ENCODE measurements at regions not wholly inside any gene's neighbourhood (a gene's known extent, or its start where the extent isn't known, plus 50 kb on each side); places are given as distances from the start of the nearest gene placed in this dataset.

DNA sequence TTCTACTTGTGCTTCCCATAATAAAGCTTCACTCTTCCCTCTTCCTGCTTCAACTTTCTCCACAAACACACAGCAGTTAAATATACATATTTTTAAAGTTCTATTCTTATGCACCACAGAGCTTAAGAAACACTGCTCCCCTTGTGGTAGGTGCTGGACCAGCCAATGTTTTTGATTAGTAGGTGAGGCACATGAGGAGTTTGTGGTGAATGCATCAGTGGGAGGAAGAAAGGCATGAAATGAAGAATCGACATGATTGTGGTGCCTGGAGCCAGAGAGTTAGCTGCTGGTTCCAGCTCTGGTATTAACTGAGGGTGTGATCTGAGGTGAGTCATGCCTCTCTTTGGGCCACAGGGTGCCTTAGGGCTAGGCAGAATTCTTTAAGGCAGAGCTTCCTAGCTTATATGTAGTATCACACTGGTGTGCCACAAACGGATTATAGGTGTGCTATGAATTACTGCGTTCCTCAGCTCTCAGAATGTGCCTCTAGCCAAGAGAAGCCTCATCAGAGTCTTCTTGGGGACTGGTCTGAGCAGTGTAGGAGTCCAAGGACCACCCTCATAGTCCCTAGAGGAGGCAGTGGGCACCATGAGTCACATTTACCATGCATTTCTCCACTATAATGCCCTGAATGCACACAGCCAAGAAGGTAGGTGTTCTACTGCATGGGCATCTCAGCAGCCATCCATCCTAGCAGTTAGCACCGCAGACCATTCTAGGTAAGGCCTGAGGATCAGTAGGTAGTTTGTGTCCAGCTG is 97.4 kb upstream of the SGIP1 start:
- POLR2A ChIA-PET: no interaction called here
- H3K36me3 ChIP-seq (replicated peaks in 1 of 2; ENCODE audit: control insufficient read depth in 1 of 2, insufficient read depth in 2 of 2, low read length in 1 of 2): no peaks in the 10 kb centered on the region
- 75% methylated on average over 3 of the region's 4 CpGs for WGBS (ENCODE audit: low lambda C conversion rate)
- H3K27ac ChIP-seq (ENCODE audit: low read depth in 2 of 2, low read length in 1 of 2): no peak overlapping the region
- no peaks in the 10 kb centered on the region for H3K9me2 ChIP-seq
- H3K9ac ChIP-seq: no peak overlapping the region
- no peak overlapping the region for H2AFZ ChIP-seq (ENCODE audit: low read depth)
- no peak for TF ChIP-seq EZH2phosphoT487 (IDR thresholded peaks at IDR 0.05; ENCODE audit: borderline replicate concordance, low read depth)
- no peak for TF ChIP-seq TAF1 (IDR thresholded peaks at IDR 0.05; ENCODE audit: borderline replicate concordance, low read depth, low read length)
- TF ChIP-seq ELF1 (IDR thresholded peaks at IDR 0.05): no peak
- no peak for TF ChIP-seq CHD2 (IDR thresholded peaks at IDR 0.05; ENCODE audit: low read length, partially characterized antibody)
- no peak for TF ChIP-seq YY1 (IDR thresholded peaks at IDR 0.05; ENCODE audit: low read depth)
- no peak for TF ChIP-seq GATA2 (CRISPR knock-in tag; IDR thresholded peaks at IDR 0.05)
- TF ChIP-seq MEF2A (IDR thresholded peaks at IDR 0.05; ENCODE audit: borderline replicate concordance, low read depth): no peak
- TF ChIP-seq MXI1 (IDR thresholded peaks at IDR 0.05; ENCODE audit: low read depth, low read length): no peak
- TF ChIP-seq POLR2AphosphoS5 (IDR thresholded peaks at IDR 0.05; ENCODE audit: low read depth, low read length): no peak
- no peak for TF ChIP-seq NFIC (IDR thresholded peaks at IDR 0.05; ENCODE audit: borderline replicate concordance)
- 0 out of 2 replicates have a peak, but pooled peaks have one; percentile 8 for TF ChIP-seq RAD21 (IDR thresholded peaks at IDR 0.05; ENCODE audit: low read length)
- TF ChIP-seq, protein P1, sequence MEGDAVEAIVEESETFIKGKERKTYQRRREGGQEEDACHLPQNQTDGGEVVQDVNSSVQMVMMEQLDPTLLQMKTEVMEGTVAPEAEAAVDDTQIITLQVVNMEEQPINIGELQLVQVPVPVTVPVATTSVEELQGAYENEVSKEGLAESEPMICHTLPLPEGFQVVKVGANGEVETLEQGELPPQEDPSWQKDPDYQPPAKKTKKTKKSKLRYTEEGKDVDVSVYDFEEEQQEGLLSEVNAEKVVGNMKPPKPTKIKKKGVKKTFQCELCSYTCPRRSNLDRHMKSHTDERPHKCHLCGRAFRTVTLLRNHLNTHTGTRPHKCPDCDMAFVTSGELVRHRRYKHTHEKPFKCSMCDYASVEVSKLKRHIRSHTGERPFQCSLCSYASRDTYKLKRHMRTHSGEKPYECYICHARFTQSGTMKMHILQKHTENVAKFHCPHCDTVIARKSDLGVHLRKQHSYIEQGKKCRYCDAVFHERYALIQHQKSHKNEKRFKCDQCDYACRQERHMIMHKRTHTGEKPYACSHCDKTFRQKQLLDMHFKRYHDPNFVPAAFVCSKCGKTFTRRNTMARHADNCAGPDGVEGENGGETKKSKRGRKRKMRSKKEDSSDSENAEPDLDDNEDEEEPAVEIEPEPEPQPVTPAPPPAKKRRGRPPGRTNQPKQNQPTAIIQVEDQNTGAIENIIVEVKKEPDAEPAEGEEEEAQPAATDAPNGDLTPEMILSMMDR (IDR thresholded peaks at IDR 0.05): peak; percentile 42; the same call in 1 of the 2 replicates
- peaks cover 3% of the 10 kb centered on the region for H3F3A ChIP-seq (replicated peaks; ENCODE audit: insufficient read depth)
- H3K4me1 ChIP-seq (ENCODE audit: control insufficient read depth in 1 of 2, insufficient read depth in 2 of 2, low read depth in 1 of 2, low read length in 1 of 2): no peaks in the 10 kb centered on the region
- no peak overlapping the region for H3K4me2 ChIP-seq
- DNase-seq: no peak
- H3K79me2 ChIP-seq (ENCODE audit: insufficient read depth): no peaks in the 10 kb centered on the region
- H3K4me3 ChIP-seq (ENCODE audit: low read depth in 2 of 2, low read length in 1 of 2): no peak overlapping the region
- H3K9me3 ChIP-seq: no peaks in the 10 kb centered on the region
- CTCF ChIA-PET: interaction anchor here (0.5 to 4.2 kb wide), 8 partner anchors 9 to 1771 kb away, joined by 3 to 33 read pairs (median 3); no protein-coding TSS in a partner anchor
- no peaks in the 10 kb centered on the region for H3K27me3 ChIP-seq (ENCODE audit: insufficient read depth)
- no peaks in the 10 kb centered on the region for H4K20me1 ChIP-seq (ENCODE audit: insufficient read depth)

DNA sequence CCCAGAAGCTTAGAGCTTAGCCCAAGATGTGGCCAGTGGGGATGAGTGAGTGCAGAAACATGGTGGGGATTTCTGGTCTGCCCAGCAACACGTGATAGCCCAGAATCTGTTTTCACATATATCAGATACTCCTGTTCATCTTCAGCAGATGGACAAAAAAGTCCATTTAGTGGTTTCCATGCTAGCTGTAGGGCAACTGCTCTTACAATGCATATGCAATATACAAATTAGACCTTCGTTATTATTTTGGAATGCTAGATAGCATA is 96.9 kb upstream of the SGIP1 start:
- H3K4me1 ChIP-seq (ENCODE audit: control insufficient read depth in 1 of 2, insufficient read depth in 2 of 2, low read depth in 1 of 2, low read length in 1 of 2): no peaks in the 10 kb centered on the region
- no peak overlapping the region for H3K9ac ChIP-seq
- no peaks in the 10 kb centered on the region for H3K9me3 ChIP-seq
- TF ChIP-seq RXRA (IDR thresholded peaks at IDR 0.05; ENCODE audit: borderline replicate concordance, low read depth): no peak
- no peak for TF ChIP-seq RAD21 (IDR thresholded peaks at IDR 0.05; ENCODE audit: low read length)
- no peak for TF ChIP-seq NFIC (IDR thresholded peaks at IDR 0.05; ENCODE audit: borderline replicate concordance)
- TF ChIP-seq TEAD4 (IDR thresholded peaks at IDR 0.05; ENCODE audit: borderline replicate concordance, insufficient read depth): no peak
- TF ChIP-seq, protein P2, sequence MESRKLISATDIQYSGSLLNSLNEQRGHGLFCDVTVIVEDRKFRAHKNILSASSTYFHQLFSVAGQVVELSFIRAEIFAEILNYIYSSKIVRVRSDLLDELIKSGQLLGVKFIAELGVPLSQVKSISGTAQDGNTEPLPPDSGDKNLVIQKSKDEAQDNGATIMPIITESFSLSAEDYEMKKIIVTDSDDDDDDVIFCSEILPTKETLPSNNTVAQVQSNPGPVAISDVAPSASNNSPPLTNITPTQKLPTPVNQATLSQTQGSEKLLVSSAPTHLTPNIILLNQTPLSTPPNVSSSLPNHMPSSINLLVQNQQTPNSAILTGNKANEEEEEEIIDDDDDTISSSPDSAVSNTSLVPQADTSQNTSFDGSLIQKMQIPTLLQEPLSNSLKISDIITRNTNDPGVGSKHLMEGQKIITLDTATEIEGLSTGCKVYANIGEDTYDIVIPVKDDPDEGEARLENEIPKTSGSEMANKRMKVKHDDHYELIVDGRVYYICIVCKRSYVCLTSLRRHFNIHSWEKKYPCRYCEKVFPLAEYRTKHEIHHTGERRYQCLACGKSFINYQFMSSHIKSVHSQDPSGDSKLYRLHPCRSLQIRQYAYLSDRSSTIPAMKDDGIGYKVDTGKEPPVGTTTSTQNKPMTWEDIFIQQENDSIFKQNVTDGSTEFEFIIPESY (IDR thresholded peaks at IDR 0.05; ENCODE audit: borderline replicate concordance, low read depth): no peak
- TF ChIP-seq EZH2phosphoT487 (IDR thresholded peaks at IDR 0.05; ENCODE audit: borderline replicate concordance, low read depth): no peak
- TF ChIP-seq FOXJ3 (CRISPR knock-in tag; IDR thresholded peaks at IDR 0.05): no peak
- TF ChIP-seq NRF1 (IDR thresholded peaks at IDR 0.05; ENCODE audit: low read depth, low read length): no peak
- TF ChIP-seq MEF2A (IDR thresholded peaks at IDR 0.05; ENCODE audit: borderline replicate concordance, low read depth): no peak
- TF ChIP-seq MXI1 (IDR thresholded peaks at IDR 0.05; ENCODE audit: low read depth, low read length): no peak
- TF ChIP-seq EP300 (IDR thresholded peaks at IDR 0.05; ENCODE audit: borderline replicate concordance in 1 of 2, low read depth in 1 of 2, low read length in 1 of 2): no peak
- no peak overlapping the region for H3K4me3 ChIP-seq (ENCODE audit: low read depth in 2 of 2, low read length in 1 of 2)
- H4K20me1 ChIP-seq (ENCODE audit: insufficient read depth): no peaks in the 10 kb centered on the region
- DNase-seq: no peak
- H2AFZ ChIP-seq (ENCODE audit: low read depth): no peak overlapping the region
- H3F3A ChIP-seq (replicated peaks; ENCODE audit: insufficient read depth): peaks cover 3% of the 10 kb centered on the region
- H3K79me2 ChIP-seq (ENCODE audit: insufficient read depth): no peaks in the 10 kb centered on the region
- whole genome bisulfite sequencing (ENCODE audit: low lambda C conversion rate): 93% methylated on average over 2 of the region's 2 CpGs
- H3K9me2 ChIP-seq: no peaks in the 10 kb centered on the region
- H3K36me3 ChIP-seq (replicated peaks in 1 of 2; ENCODE audit: control insufficient read depth in 1 of 2, insufficient read depth in 2 of 2, low read length in 1 of 2): no peaks in the 10 kb centered on the region
- POLR2A ChIA-PET: no interaction called here
- H3K4me2 ChIP-seq: no peak overlapping the region
- H3K27ac ChIP-seq (ENCODE audit: low read depth in 2 of 2, low read length in 1 of 2): no peak overlapping the region
- H3K27me3 ChIP-seq (ENCODE audit: insufficient read depth): no peaks in the 10 kb centered on the region
- CTCF ChIA-PET: interaction anchor here (0.5 to 4.2 kb wide), 6 partner anchors 9 to 1771 kb away, joined by 3 to 33 read pairs (median 3); no protein-coding TSS in a partner anchor
